SU-DHL-6 (cell line): ENCODE measurements at regions not wholly inside any gene's neighbourhood (a gene's known extent, or its start where the extent isn't known, plus 50 kb on each side); places are given as distances from the start of the nearest gene placed in this dataset.

ENCODE experiments used
- CTCF ChIP-seq: fragments of 200-600 bp; sonication (generic); IDR thresholded peaks from one replicate; pipeline ENCODE4 v1.5.1; 2017; ENCODE audit warnings: antibody characterized with exemption, mild to moderate bottlenecking, low read length, moderate library complexity; ENCODE audit not compliant: insufficient read depth, poor library complexity, severe bottlenecking
- EZH2phosphoT487 ChIP-seq: fragments of 200-600 bp; sonication (generic), shearing (Covaris generic); conservative IDR thresholded peaks from 2 replicates; pipeline ENCODE4 v1.6.1; 2018; ENCODE audit warnings: mild to moderate bottlenecking, antibody characterized with exemption, low read length, moderate library complexity, mixed read lengths

GRCh38 chr12:107853479-107853878 lies 79.0 kb downstream of the ASCL4 start:
- TF ChIP-seq CTCF (no peak), EZH2phosphoT487 (no peak)
